ENCODE measurements at regions not wholly inside any gene's neighbourhood (a gene's known extent, or its start where the extent isn't known, plus 50 kb on each side); places are given as distances from the start of the nearest gene placed in this dataset.

GRCh38 chr2:2565671-2566070, 234.6 kb upstream of the MYT1L start:
- H3K36me3 Mint-ChIP-seq = no peaks in the 10 kb centered on the region
- no peak for DNase-seq
- peaks cover 0 to 2% (median 0%) of the 10 kb centered on the region in 6 donors for H3K9me3 Mint-ChIP-seq
- no peak overlapping the region for H3K4me3 Mint-ChIP-seq
- no peak overlapping the region for H3K27ac Mint-ChIP-seq
- H3K4me1 Mint-ChIP-seq = no peaks in the 10 kb centered on the region
- peaks cover 2 to 14% (median 2%) of the 10 kb centered on the region in 3 donors for H3K27me3 Mint-ChIP-seq (ENCODE audit: low read depth in 3 of 3)

- H3K36me3 Mint-ChIP-seq = no peaks in the 10 kb centered on the region
- no peaks in the 10 kb centered on the region for H3K4me1 Mint-ChIP-seq
- H3K9me3 Mint-ChIP-seq = peaks cover 0 to 3% (median 0%) of the 10 kb centered on the region in 6 donors
- H3K27me3 Mint-ChIP-seq (ENCODE audit: low read depth in 3 of 3) = peaks cover 2 to 12% (median 2%) of the 10 kb centered on the region in 3 donors
- H3K4me3 Mint-ChIP-seq = no peak overlapping the region
- H3K27ac Mint-ChIP-seq = no peak overlapping the region
- DNase-seq = no peak
These were observed 233.4 kb upstream of the MYT1L start for GRCh38 chr2:2564300-2565078.

GRCh38 chr2:2563309-2563860, 232.3 kb upstream of the MYT1L start:
- Mint-ChIP-seq H3K27me3 (ENCODE audit: low read depth in 3 of 3) (peaks cover 2 to 13% (median 2%) of the 10 kb centered on the region in 3 donors), H3K4me1 (no peaks in the 10 kb centered on the region), H3K4me3 (no peak overlapping the region), H3K36me3 (no peaks in the 10 kb centered on the region), H3K9me3 (peaks cover 0 to 3% (median 0%) of the 10 kb centered on the region in 6 donors), H3K27ac (no peak overlapping the region)
- no peak for DNase-seq

- Mint-ChIP-seq H3K27ac (no peak overlapping the region), H3K9me3 (peaks cover 0 to 3% (median 0%) of the 10 kb centered on the region in 6 donors), H3K36me3 (no peaks in the 10 kb centered on the region), H3K4me1 (no peaks in the 10 kb centered on the region), H3K27me3 (ENCODE audit: low read depth in 3 of 3) (peaks cover 2 to 9% (median 2%) of the 10 kb centered on the region in 3 donors), H3K4me3 (no peak overlapping the region)
- no peak for DNase-seq
These were observed 231.8 kb upstream of the MYT1L start for GRCh38 chr2:2562867-2563266.

GRCh38 chr2:2561346-2562095, 230.4 kb upstream of the MYT1L start:
- H3K4me3 Mint-ChIP-seq = no peak overlapping the region
- H3K4me1 Mint-ChIP-seq = no peaks in the 10 kb centered on the region
- H3K9me3 Mint-ChIP-seq = peaks cover 0 to 6% (median 0%) of the 10 kb centered on the region in 6 donors
- no peaks in the 10 kb centered on the region for H3K36me3 Mint-ChIP-seq
- H3K27ac Mint-ChIP-seq = no peak overlapping the region
- H3K27me3 Mint-ChIP-seq (ENCODE audit: low read depth in 3 of 3) = peaks cover 2 to 8% (median 5%) of the 10 kb centered on the region in 3 donors
- DNase-seq = no peak

- Mint-ChIP-seq H3K4me1 (no peaks in the 10 kb centered on the region), H3K36me3 (no peaks in the 10 kb centered on the region), H3K27ac (no peak overlapping the region), H3K4me3 (no peak overlapping the region), H3K9me3 (peaks cover 0 to 6% (median 0%) of the 10 kb centered on the region in 6 donors), H3K27me3 (ENCODE audit: low read depth in 3 of 3) (peaks cover 2 to 8% (median 2%) of the 10 kb centered on the region in 3 donors)
- no peak for DNase-seq
These were observed 229.4 kb upstream of the MYT1L start for GRCh38 chr2:2560374-2561015.

GRCh38 chr2:2558476-2558875, 227.4 kb upstream of the MYT1L start:
- H3K4me1 Mint-ChIP-seq = no peaks in the 10 kb centered on the region
- no peak for DNase-seq
- H3K36me3 Mint-ChIP-seq = no peaks in the 10 kb centered on the region
- H3K27me3 Mint-ChIP-seq (ENCODE audit: low read depth in 3 of 3) = peaks cover 2 to 7% (median 3%) of the 10 kb centered on the region in 3 donors
- H3K4me3 Mint-ChIP-seq = no peak overlapping the region
- H3K9me3 Mint-ChIP-seq = peaks cover under 1 to 8% (median 4%) of the 10 kb centered on the region in 6 donors
- no peak overlapping the region for H3K27ac Mint-ChIP-seq

- no peaks in the 10 kb centered on the region for H3K36me3 Mint-ChIP-seq
- no peak overlapping the region for H3K4me3 Mint-ChIP-seq
- H3K9me3 Mint-ChIP-seq = peaks cover 4 to 15% (median 10%) of the 10 kb centered on the region in 6 donors
- no peak for DNase-seq
- peaks cover 2 to 6% (median 3%) of the 10 kb centered on the region in 3 donors for H3K27me3 Mint-ChIP-seq (ENCODE audit: low read depth in 3 of 3)
- no peak overlapping the region for H3K27ac Mint-ChIP-seq
- no peaks in the 10 kb centered on the region for H3K4me1 Mint-ChIP-seq
These were observed 226.4 kb upstream of the MYT1L start for GRCh38 chr2:2557475-2557874.

GRCh38 chr2:2550856-2551255, 219.8 kb upstream of the MYT1L start:
- Mint-ChIP-seq H3K4me3 (no peak overlapping the region), H3K4me1 (no peaks in the 10 kb centered on the region), H3K27me3 (ENCODE audit: low read depth in 3 of 3) (peaks cover 0 to 6% (median 5%) of the 10 kb centered on the region in 3 donors), H3K27ac (no peak overlapping the region), H3K9me3 (peaks cover 4 to 21% (median 14%) of the 10 kb centered on the region in 6 donors), H3K36me3 (no peaks in the 10 kb centered on the region)
- DNase-seq = no peak

GRCh38 chr2:2547911-2548310, 216.8 kb upstream of the MYT1L start:
- Mint-ChIP-seq H3K27ac (no peak overlapping the region), H3K4me3 (no peak overlapping the region), H3K27me3 (ENCODE audit: low read depth in 3 of 3) (peaks cover 0 to 6% (median 2%) of the 10 kb centered on the region in 3 donors)

GRCh38 chr2:2547451-2547850, 216.4 kb upstream of the MYT1L start:
- H3K4me3 Mint-ChIP-seq = no peak overlapping the region
- no peaks in the 10 kb centered on the region for H3K36me3 Mint-ChIP-seq
- H3K27ac Mint-ChIP-seq = no peak overlapping the region
- H3K27me3 Mint-ChIP-seq (ENCODE audit: low read depth in 3 of 3) = peaks cover 0 to 6% (median 2%) of the 10 kb centered on the region in 3 donors
- peaks cover 0 to 10% (median 5%) of the 10 kb centered on the region in 6 donors for H3K9me3 Mint-ChIP-seq
- H3K4me1 Mint-ChIP-seq = no peaks in the 10 kb centered on the region
- DNase-seq = no peak

More at GRCh38 chr2:2547911-2548310, 216.8 kb upstream of the MYT1L start:
- Mint-ChIP-seq H3K4me1 (no peaks in the 10 kb centered on the region), H3K36me3 (no peaks in the 10 kb centered on the region), H3K9me3 (peaks cover 0 to 10% (median 7%) of the 10 kb centered on the region in 6 donors)
- DNase-seq = no peak

- Mint-ChIP-seq H3K4me3 (no peak overlapping the region), H3K9me3 (peaks cover 0 to 1% (median 0%) of the 10 kb centered on the region in 6 donors), H3K4me1 (no peaks in the 10 kb centered on the region), H3K36me3 (no peaks in the 10 kb centered on the region), H3K27ac (no peak overlapping the region), H3K27me3 (ENCODE audit: low read depth in 3 of 3) (peaks cover 0 to 2% (median 2%) of the 10 kb centered on the region in 3 donors)
- no peak for DNase-seq
These were observed 215.0 kb upstream of the MYT1L start for GRCh38 chr2:2546046-2546445.

GRCh38 chr2:2542966-2543611, 212.0 kb upstream of the MYT1L start:
- Mint-ChIP-seq H3K27ac (no peak overlapping the region), H3K27me3 (ENCODE audit: low read depth in 3 of 3) (peaks cover 0 to 6% (median 2%) of the 10 kb centered on the region in 3 donors), H3K9me3 (no peaks in the 10 kb centered on the region), H3K4me3 (no peak overlapping the region), H3K36me3 (no peaks in the 10 kb centered on the region), H3K4me1 (no peaks in the 10 kb centered on the region)
- no peak for DNase-seq
